ENCODE measurements at regions not wholly inside any gene's neighbourhood (a gene's known extent, or its start where the extent isn't known, plus 50 kb on each side); places are given as distances from the start of the nearest gene placed in this dataset.

DNA sequence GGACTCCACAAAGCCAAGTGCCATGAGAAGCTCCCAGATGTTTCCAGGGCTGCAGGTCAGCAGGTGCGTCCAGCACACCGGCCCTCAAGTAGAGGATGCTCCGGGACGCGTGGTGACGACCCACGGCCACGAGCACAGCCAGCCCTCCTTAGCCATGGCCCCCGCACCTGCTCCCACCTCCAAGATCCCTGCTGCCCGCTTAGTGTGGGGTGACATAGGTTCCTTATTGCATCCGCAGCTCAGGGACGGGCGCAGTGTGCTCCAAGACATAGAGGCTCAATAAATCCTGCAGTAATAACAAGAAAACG is 138.1 kb upstream of the RPS6KA2 start:
- TF ChIP-seq, protein P1, sequence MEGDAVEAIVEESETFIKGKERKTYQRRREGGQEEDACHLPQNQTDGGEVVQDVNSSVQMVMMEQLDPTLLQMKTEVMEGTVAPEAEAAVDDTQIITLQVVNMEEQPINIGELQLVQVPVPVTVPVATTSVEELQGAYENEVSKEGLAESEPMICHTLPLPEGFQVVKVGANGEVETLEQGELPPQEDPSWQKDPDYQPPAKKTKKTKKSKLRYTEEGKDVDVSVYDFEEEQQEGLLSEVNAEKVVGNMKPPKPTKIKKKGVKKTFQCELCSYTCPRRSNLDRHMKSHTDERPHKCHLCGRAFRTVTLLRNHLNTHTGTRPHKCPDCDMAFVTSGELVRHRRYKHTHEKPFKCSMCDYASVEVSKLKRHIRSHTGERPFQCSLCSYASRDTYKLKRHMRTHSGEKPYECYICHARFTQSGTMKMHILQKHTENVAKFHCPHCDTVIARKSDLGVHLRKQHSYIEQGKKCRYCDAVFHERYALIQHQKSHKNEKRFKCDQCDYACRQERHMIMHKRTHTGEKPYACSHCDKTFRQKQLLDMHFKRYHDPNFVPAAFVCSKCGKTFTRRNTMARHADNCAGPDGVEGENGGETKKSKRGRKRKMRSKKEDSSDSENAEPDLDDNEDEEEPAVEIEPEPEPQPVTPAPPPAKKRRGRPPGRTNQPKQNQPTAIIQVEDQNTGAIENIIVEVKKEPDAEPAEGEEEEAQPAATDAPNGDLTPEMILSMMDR (IDR thresholded peaks at IDR 0.05 in 8 of 11, conservative IDR thresholded peaks at IDR 0.05 in 3 of 11) = no peak
- no peak for TF ChIP-seq POLR2AphosphoS5 (IDR thresholded peaks at IDR 0.05)

Data from spleen (tissue), 7 donors.